ENCODE measurements at regions not wholly inside any gene's neighbourhood (a gene's known extent, or its start where the extent isn't known, plus 50 kb on each side); places are given as distances from the start of the nearest gene placed in this dataset.

GRCh38 chr12:127722611-127723010, 544.4 kb upstream of the TMEM132C start:
- TF ChIP-seq CTCF (IDR thresholded peaks at IDR 0.05): no peak
- no peak for TF ChIP-seq EZH2phosphoT487 (IDR thresholded peaks at IDR 0.05)
- TF ChIP-seq EZH2 (IDR thresholded peaks at IDR 0.05): no peak
